ENCODE measurements at regions not wholly inside any gene's neighbourhood (a gene's known extent, or its start where the extent isn't known, plus 50 kb on each side); places are given as distances from the start of the nearest gene placed in this dataset.

- TF ChIP-seq CTCF (IDR thresholded peaks at IDR 0.05) (no peak), POLR2A (IDR thresholded peaks at IDR 0.05) (no peak)
Observed at GRCh38 chr17:71869841-71870545, 250.8 kb upstream of the SOX9 start.

Measured in stomach (tissue), 4 donors.